Thyroid gland (tissue), 4 donors: ENCODE measurements at regions not wholly inside any gene's neighbourhood (a gene's known extent, or its start where the extent isn't known, plus 50 kb on each side); places are given as distances from the start of the nearest gene placed in this dataset.

Source experiments
- DNase-seq, 2 donors: peaks; one replicate each; pipeline ENCODE4 v3.0.0-alpha.2; 2019
- H3K27ac ChIP-seq, 3 donors: fragments of 200-600 bp; sonication (generic); 1 replicate in 2 of 3; 2 replicates in 1 of 3; pipeline ENCODE4 v1.5.1; 2016 to 2019; ENCODE audit warnings: mild to moderate bottlenecking in 1 of 3, moderate library complexity in 1 of 3
- H3K27me3 ChIP-seq: fragments of 200-600 bp; sonication (generic); one replicate; pipeline ENCODE4 v1.5.1; 2019
- H3K36me3 ChIP-seq, 2 donors: fragments of 200-600 bp; sonication (generic); one replicate each; pipeline ENCODE4 v1.5.1; 2016 to 2019
- H3K4me1 ChIP-seq, 2 donors: fragments of 200-600 bp; sonication (generic); one replicate each; pipeline ENCODE4 v1.5.1; 2017 to 2019
- H3K4me3 ChIP-seq, 3 donors: fragments of 200-600 bp; sonication (generic); replicated peaks in 1 of 3; 1 replicate in 2 of 3; 2 replicates in 1 of 3; pipeline ENCODE4 v1.5.1; 2016; ENCODE audit warnings: mild to moderate bottlenecking in 1 of 3
- H3K9me3 ChIP-seq: fragments of 200-600 bp; sonication (generic); one replicate; pipeline ENCODE4 v1.5.1; 2017
- POLR2A ChIP-seq, 2 donors: fragments of 450-650 bp; IDR thresholded peaks; one replicate each; pipeline ENCODE4 v1.6.1; 2017; ENCODE audit warnings: antibody characterized with exemption in 2 of 2, mild to moderate bottlenecking in 2 of 2, moderate library complexity in 1 of 2
- WGBS, 2 donors: methylation state at CpG; one replicate each; pipeline ENCODE4 v1.1.5; 2017; 5-methylcytosine and 5-hydroxymethylcytosine counted together
- intact Hi-C: fragments of 100-400 bp; cut with DNase I; formaldehyde crosslinking; loops from one replicate; pipeline ENCODE4 v1.15.1; 2023
- TF ChIP-seq, protein P1 (sequence below), 6 experiments: fragments of 200-600 bp in 3 of 6; fragments of 450-650 bp in 3 of 6; sonication (generic) in 3 of 6; IDR thresholded peaks; one replicate each; pipeline ENCODE4 v1.5.1; 2016 to 2019; ENCODE audit warnings: antibody characterized with exemption in 6 of 6, mild to moderate bottlenecking in 2 of 6, inconsistent platforms in 1 of 6, moderate library complexity in 1 of 6

DNA sequence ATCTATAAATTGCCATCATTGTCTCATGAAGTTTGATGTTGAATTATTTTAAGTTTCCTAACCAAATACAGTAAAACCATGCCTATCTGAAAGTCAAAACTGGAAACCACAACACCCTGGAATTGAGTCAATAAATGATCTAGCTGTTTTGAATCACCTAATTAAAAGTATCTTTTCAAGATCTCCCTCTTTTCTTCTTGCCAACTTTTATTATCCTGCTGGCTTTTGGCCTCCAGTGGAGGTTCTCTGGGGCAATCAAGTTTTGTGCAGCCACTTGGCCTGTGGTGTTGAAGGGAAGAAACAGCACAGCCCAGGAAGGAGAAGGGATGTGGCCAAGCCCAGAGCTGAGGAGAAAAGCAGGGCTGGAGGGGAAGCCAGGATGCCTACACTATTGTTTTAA, 255.4 kb downstream of the COG6 start:
- no peak overlapping the region for H3K27ac ChIP-seq
- TF ChIP-seq, protein P1, sequence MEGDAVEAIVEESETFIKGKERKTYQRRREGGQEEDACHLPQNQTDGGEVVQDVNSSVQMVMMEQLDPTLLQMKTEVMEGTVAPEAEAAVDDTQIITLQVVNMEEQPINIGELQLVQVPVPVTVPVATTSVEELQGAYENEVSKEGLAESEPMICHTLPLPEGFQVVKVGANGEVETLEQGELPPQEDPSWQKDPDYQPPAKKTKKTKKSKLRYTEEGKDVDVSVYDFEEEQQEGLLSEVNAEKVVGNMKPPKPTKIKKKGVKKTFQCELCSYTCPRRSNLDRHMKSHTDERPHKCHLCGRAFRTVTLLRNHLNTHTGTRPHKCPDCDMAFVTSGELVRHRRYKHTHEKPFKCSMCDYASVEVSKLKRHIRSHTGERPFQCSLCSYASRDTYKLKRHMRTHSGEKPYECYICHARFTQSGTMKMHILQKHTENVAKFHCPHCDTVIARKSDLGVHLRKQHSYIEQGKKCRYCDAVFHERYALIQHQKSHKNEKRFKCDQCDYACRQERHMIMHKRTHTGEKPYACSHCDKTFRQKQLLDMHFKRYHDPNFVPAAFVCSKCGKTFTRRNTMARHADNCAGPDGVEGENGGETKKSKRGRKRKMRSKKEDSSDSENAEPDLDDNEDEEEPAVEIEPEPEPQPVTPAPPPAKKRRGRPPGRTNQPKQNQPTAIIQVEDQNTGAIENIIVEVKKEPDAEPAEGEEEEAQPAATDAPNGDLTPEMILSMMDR (IDR thresholded peaks at IDR 0.05) = no peak
- TF ChIP-seq POLR2A (IDR thresholded peaks at IDR 0.05) = no peak
- H3K36me3 ChIP-seq = no peaks in the 10 kb centered on the region
- H3K4me3 ChIP-seq = no peak overlapping the region
- H3K27me3 ChIP-seq = no peaks in the 10 kb centered on the region
- intact Hi-C loops = no loop called here
- H3K9me3 ChIP-seq = no peaks in the 10 kb centered on the region
- no peak for DNase-seq
- no peaks in the 10 kb centered on the region for H3K4me1 ChIP-seq

DNA sequence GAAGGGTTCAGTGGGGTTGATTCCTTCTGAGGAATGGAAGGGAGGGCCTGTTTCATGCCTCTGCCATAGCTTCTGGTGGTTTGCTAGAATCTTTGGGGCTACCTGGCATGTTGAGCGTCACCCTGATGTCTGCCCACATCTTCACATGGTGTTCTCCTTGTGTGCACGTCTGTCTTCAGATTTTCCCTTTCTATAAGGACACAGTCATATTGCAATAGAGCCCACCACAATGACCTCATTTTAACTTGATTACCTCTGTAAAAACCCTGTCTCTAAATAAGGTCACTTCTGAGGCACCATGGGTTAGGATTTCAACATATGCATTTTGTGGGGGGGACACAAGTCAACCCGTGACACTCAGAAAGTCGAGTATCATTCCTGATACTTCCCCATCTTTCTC, 257.9 kb downstream of the COG6 start:
- 94% methylated on average over 4 of the region's 4 CpGs for WGBS, 2 donors

DNA sequence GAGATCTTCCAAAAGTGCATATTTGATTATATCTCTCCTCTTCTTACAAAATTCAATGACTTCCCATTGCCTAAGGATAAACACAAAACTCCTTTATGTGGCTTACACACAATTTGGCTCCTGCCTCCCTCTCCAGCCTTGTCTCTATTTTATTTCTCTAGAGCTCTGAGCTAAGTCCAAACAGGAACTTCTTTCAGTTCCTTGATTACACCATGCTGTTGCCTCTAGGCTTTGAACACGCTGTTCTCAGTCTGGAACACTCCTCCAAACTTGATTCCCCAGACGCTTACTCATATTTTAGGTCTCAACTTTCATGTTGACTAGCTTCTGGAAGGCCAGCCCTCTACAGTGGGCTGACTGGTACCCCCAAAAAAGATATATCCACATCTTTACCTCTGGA, 258.5 kb downstream of the COG6 start:
- DNase-seq = no peak
- H3K27ac ChIP-seq = no peak overlapping the region
- no peaks in the 10 kb centered on the region for H3K27me3 ChIP-seq
- TF ChIP-seq, protein P1 (IDR thresholded peaks at IDR 0.05) = no peak
- no peak for TF ChIP-seq POLR2A (IDR thresholded peaks at IDR 0.05)
- H3K9me3 ChIP-seq = no peaks in the 10 kb centered on the region
- no peaks in the 10 kb centered on the region for H3K4me1 ChIP-seq
- WGBS, 2 donors = 75 to 88% methylated on average over 2 of the region's 2 CpGs
- intact Hi-C loops = no loop called here
- no peak overlapping the region for H3K4me3 ChIP-seq
- H3K36me3 ChIP-seq = no peaks in the 10 kb centered on the region

More for the DNA sequence above, 257.9 kb downstream of the COG6 start:
- Histone ChIP-seq H3K27ac (no peak overlapping the region), H3K9me3 (no peaks in the 10 kb centered on the region), H3K36me3 (no peaks in the 10 kb centered on the region), H3K4me1 (no peaks in the 10 kb centered on the region), H3K4me3 (no peak overlapping the region), H3K27me3 (no peaks in the 10 kb centered on the region)
- TF ChIP-seq, protein P1 (IDR thresholded peaks at IDR 0.05) = no peak
- no peak for TF ChIP-seq POLR2A (IDR thresholded peaks at IDR 0.05)
- intact Hi-C loops = no loop called here
- DNase-seq = no peak

DNA sequence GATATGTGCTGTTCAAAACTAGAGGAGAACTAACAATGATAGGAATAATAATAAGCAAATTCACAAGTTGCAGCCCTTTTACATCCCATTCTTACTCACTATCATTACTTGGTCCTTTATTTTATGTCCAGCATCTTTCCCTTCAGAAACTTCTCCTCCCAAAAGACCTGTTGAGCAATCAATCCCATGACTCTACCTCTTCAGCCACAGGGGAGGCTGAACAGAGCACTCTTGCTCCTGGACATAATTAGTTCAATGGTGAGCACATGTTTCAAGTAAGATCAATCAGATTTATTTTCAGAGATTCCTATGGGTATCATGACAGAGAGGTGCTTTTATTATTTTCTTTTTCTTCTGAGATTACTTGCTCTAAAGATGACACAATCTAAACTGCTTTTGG, 260.0 kb downstream of the COG6 start:
- no peak overlapping the region for H3K27ac ChIP-seq
- DNase-seq = no peak
- no peaks in the 10 kb centered on the region for H3K36me3 ChIP-seq
- intact Hi-C loops = no loop called here
- H3K4me3 ChIP-seq = no peak overlapping the region
- no peaks in the 10 kb centered on the region for H3K27me3 ChIP-seq
- no peaks in the 10 kb centered on the region for H3K9me3 ChIP-seq
- no peaks in the 10 kb centered on the region for H3K4me1 ChIP-seq
- TF ChIP-seq, protein P1 (IDR thresholded peaks at IDR 0.05) = no peak
- no peak for TF ChIP-seq POLR2A (IDR thresholded peaks at IDR 0.05)

DNA sequence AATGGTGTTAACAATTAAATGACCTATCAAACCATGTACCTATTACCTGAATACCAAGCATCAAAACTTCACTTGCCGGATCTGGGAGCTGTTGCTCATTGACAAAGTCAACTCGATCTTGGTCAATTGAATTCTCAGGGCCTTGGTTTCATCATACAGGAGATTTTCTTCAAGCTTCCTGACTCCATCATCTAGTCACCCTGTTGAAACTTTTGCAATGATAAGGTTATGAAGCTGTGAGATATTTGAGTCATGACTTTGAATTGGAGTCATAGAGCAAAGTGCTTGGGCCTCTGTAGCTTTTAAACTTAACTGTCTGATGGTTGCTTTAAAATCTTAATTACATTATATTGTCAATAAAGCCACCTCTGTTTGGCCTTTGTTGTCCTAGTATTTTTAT, 260.9 kb downstream of the COG6 start:
- H3K27me3 ChIP-seq = no peaks in the 10 kb centered on the region
- no peaks in the 10 kb centered on the region for H3K9me3 ChIP-seq
- no peak overlapping the region for H3K4me3 ChIP-seq
- intact Hi-C loops = no loop called here
- 96 to 97% methylated on average over 2 of the region's 2 CpGs for WGBS, 2 donors
- no peak for DNase-seq
- H3K27ac ChIP-seq = no peak overlapping the region
- no peaks in the 10 kb centered on the region for H3K36me3 ChIP-seq
- TF ChIP-seq, protein P1 (IDR thresholded peaks at IDR 0.05) = no peak
- no peak for TF ChIP-seq POLR2A (IDR thresholded peaks at IDR 0.05)
- no peaks in the 10 kb centered on the region for H3K4me1 ChIP-seq
